T-helper 1 cell (primary cell): ENCODE measurements at regions not wholly inside any gene's neighbourhood (a gene's known extent, or its start where the extent isn't known, plus 50 kb on each side); places are given as distances from the start of the nearest gene placed in this dataset.
"Not testable (repeated sequence)": the region's sequence is repeated elsewhere in the genome, so short reads cannot be mapped to it uniquely, and the experiment has no call there.

Source experiments
- DNase-seq, 5 donors: peaks; one replicate each; pipeline ENCODE4 v3.0.0-alpha.2; 2012 to 2020

DNA sequence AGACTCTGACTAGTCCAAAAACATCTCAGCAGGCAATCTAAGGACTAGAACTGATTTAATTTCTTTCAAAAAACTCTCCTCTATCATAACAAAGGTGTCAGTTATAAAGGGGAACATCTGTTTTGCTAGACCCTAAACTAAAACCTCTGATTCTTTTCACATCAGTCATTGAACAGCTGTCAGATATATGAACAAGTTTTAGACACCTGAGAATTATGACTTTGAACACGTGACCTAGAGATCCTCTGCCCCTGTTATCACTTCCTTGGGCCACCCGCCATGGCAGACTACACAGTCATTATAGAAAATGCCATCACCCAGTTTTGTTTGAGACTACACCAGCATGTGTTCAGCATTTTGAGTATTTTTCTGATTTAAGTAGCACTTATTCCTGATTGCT is 282.3 kb upstream of the TBL1XR1 start:
- DNase-seq: no peak

DNA sequence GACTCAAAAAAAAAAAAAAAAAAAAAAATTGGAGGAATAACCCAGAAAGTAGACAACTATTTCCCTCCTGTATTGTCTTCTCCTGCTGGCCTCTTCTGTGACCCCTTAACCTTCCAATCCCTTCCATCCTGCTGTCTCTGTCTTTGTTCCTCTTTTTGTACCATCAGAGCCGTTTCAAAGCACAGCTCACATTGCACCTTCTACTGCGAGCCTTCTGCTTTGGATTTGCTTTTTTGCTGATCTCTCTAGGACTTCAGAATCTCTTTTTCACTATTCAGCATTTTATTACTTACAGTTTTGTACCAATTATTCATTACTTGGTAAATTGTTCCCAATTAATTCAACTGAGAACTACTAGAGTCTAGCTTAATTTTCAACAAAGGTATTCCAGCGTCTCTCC is 284.0 kb upstream of the TBL1XR1 start:
- no peak for DNase-seq

DNA sequence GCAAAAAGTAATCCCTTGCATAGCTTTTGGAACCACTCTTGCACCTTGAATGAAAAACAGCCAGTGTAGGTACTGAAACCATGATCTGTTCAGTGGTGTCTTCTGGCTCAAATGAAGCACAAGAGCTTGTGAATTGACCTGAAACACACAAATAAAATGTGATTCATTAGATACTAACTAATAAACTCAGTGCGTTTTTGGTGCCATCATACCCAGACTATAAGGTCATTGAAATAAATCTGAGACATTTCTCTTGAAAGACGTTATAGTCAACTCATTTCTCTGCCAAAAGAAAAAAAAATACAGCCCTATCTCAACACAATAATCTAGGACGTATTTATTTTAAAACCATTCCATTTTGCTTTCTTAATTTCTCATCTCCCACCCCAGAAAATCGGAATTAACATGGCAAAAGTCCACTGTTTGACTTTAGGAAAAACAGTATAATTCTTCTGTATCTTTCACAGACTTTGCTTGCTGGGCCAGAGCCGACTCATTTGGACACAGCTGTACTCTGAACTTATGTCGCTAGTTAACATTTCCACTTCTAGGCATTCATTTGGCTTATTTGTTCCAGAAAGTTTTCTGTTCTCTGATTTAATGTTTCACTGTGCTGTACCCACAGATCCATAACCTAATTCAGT is 284.9 kb upstream of the TBL1XR1 start:
- no peak for DNase-seq

DNA sequence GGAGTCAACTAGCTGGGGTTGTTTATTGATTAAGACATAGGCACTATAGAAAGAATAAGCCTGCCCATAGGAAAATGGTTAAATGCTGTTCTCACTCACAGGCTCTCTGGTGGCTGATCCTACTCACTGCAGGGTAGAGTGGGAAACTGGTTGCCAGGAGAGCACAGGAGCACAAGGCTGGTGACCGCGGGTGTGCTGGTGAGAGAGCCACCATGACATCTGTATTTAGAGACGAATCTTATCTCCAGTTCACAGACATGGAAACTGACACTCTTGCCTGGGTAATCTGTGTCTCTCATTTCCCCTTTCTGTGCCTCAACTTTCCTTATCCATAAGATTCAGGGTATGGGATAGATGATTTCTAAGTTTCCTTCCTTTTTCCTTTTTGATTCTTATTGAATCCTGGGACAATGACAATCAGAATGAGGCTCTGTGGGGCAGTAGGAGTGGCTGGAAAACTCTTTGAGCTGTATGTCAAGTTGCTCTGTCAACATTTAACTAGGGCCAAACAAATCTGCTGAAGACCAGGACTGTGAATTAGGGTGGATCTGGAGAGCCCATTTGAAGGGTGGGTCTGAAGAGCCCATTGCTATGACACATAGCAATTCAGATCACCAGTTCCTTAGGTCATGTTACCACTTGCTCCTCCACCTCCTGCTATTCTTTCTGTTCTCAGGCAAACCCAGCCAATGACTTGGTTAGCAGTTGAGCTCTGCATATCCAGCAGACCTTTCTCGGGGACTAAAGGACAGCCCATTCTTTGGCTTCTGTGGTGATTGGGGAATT is 286.1 kb upstream of the TBL1XR1 start:
- no peak for DNase-seq

DNA sequence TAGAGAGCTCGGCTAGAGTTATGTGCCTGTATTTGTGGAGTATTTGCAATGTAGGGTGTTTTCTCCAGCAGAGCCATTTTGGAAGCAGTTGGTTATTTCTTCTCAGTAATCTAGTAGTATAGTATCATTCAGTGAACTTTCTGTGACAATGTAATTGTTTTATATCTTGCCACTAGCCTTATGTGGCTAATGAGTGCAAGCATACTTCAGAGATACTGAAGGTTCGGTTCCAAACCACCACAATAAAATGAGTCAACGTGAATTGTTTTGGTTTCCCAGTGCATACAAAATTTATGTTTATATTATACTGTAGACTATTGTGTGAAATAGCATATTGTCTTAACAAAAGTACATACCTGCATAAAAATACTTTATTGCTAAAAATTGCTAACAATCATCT is 286.9 kb upstream of the TBL1XR1 start:
- no peak for DNase-seq

DNA sequence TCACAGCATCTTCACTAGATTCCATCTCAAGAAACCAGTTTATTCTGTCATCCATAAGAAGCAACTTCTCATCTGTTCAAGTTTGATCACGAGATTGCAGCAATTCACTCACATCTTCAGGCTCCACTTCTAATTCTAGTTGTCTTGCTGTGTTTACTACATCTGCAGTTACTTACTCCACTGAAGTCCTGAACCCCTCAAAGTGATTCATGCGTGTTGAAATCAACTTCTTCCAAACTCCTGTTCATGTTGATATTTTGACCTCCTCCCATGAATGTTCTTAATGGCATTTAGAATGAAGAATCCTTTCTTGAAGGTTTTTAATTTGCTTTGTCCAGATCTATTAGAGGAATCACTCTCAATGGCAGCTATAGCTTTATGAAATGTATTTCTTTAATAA is 287.6 kb upstream of the TBL1XR1 start:
- no peak for DNase-seq

DNA sequence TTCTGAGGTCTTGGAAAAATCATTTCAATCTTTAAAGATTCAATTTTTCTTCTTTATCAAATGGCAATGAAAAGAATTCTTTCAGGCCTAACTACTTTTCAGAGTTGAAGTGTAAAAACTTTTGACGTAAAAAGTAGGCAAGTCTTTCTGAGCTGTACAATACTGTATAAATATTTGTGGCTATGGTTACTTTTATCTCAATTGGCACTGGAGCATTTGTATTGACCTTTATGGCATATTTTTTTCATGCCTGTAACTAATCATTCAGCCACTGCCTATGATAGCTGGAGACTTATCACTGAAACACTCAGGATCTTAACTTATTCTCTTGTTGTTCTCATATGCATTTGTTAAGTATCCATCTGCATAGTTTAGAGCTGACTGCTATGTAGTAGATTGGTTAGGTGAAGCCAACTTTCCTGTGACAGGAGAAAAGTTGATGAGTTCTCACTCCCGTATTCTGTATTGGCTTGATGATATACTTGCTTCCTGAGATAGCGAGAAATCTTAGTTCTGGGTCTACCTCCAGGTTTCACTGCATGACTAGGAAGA is 290.4 kb upstream of the TBL1XR1 start:
- DNase-seq: no peak

DNA sequence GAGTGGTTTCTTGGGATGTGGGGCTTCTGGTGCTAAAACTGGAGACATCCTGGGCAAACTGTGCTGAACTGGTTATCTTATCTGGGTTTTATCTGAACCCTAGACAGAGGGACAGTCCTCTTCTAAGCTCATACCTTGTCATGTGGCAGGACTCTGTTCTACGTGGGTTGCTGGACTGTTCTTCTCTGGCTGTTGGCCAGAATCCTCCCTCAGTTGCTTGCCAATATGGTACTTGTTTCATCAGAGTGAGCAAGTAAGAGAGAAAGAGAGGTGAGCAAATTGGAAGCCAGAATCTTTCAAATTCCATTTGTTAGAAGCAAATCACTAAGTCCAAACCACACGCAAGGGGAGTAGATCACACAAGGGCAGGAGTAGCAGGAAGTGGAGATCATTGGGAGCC is 291.5 kb upstream of the TBL1XR1 start:
- no peak for DNase-seq

DNA sequence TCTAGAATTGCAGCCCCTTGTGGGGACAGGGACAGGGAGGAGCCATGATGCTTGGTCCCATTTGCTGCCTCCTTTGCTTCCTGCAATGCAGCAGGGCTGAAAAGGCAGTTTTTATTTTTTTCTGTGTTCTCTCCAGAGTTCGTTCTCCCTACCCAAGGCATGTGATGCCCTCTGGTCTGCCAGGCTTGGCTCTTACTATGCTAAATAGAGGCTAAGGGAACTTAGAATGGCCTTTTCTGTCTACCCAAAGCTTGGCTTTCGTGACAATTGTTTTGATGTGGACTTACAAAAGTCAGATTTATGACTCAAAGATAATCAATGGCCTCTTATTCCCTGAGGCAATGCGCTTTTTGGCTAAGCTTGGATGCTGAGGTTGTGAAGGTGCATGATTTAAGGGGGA is 293.3 kb upstream of the TBL1XR1 start:
- DNase-seq: no peak

DNA sequence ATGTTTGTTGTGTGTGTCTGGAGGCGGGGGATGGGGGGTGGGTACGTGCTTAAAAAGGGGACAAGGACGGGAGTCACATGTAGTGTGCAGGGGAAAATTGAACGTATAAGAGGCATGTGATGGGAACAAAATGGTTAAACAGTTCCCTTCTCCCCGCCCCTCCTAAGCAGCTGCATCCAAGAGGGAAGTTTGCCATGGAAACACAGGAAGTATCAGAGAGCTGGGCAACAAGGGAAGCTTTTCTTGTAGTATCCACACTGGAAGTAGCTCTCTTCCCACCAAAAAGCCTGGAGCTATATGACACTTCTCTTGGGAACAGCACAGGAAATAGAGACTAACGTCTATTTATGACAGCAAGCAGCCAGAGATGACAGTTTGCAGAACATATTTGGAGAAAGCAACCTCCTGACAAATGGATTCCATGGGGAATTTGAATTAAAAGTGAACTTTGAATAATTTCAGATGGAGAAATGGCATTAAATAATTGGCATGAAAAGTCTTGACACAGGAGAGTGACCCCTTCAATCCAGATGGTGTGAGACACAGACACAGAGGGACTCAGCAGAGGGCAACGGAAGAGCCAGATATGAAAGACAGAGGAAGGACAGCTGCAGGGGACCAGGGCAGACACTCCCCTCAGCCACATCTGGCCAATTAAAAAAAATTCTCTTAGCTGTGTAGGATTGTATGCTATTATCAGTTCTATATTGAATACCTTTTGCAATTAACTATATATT is 294.2 kb upstream of the TBL1XR1 start:
- DNase-seq: no peak

DNA sequence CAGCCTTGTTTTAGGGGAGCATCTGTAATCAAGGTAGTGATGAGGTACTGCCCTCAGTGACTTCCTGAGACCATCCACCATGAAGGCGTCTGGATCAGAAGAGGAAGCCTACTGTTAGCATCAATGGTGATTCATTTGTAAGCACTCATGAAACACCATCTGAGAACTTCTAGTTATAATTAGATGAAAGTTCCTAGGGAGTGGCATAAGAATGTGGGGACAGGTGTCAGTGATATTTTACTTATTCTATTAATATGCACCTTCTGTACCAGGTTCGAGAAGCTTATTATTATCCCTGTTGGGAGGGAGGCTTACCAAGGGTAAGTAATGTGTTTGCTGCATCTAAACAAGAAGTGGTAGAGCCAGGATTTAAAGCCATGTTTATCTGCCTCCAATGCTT is 295.8 kb upstream of the TBL1XR1 start:
- no peak for DNase-seq

DNA sequence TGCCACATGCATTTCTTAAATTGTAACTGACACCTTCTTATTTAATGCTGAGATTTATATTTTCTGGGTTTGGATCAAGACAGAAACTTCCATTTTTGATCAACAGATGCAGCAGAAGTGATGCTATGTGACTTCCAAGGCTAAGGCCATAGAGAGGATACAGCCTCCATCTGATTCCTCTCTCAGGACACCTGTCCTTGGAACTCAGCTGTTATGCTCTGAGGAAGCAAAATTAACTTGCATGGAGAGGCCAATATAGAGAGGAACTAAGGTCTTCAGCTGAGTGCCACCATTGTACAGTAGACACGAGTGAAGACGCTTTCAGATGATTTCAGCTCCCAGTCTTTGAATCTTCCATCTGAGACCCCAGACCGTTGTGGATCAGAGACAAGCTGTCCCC is 296.9 kb upstream of the TBL1XR1 start:
- DNase-seq: no peak

DNA sequence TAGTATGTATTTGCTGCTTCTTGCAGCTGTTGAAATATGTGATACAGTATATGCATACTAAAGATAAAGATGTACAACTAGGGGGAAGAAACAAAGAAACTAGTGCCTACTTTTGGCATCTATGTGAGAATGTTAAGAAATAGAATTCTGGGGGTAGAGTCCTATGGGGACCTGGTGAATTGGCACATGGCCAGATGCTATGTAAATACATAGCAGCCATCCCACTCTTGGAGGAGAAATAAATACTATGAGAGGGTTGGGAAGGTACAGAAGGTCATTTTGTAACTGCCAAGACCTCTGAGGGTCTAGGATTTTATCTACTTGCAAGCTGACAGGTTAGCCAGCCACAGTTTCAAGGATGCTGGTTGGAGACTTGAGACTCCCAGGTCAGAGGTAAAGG is 298.3 kb upstream of the TBL1XR1 start:
- DNase-seq: no peak

DNA sequence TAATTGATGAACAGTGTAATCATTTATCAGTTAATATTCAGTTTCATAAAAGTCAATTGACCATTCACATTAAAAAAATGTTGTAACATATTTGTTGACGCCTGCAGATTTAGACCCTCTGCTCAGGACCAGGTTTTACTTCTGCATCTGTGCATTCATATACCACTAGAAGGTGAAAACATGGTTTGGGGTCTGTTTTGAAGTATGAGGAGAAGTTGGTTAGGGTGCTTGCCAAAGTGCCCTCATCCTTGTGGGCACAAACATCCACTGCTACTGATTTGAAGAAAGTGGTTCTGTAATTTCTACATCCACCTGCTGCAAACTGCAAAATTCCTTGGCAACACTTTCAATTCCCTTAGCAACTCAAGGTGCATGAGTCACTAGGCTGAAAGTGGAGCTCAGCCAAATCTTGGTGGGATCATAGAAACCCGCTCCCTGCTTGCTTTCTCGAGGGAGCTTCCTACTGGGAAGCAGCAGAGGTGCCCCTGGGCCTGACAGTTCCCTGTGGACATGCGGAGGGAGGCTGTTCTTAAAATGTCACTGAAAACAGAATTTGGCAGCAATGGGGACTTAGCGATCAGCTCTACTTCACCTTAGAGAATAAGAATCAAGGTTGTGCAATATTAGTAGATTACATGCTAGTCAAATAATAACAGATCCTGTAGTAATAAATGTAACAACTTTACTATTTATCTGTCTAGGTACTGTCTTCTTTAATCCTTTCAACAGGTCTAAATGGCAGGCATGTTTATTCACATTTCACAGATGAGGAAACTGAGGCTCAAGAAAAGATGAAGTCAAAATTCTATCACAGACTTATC is 301.0 kb upstream of the TBL1XR1 start:
- no peak for DNase-seq

DNA sequence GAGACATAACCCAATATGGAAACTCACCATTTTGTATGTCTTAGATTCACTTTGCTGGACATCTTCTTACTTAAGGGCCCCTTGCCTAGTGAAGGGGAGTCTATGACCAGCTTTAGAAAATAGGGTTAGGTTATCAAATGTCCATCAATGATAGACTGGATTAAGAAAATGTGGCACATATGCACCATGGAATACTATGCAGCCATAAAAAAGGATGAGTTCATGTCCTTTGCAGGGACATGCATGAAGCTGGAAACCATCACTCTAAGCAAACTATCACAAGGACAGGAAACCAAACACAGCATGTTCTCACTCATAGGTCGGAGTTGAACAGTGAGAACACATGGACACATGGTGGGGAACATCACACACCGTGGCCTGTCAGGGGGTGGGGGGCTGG is 301.8 kb upstream of the TBL1XR1 start:
- DNase-seq: not testable (repeated sequence)

DNA sequence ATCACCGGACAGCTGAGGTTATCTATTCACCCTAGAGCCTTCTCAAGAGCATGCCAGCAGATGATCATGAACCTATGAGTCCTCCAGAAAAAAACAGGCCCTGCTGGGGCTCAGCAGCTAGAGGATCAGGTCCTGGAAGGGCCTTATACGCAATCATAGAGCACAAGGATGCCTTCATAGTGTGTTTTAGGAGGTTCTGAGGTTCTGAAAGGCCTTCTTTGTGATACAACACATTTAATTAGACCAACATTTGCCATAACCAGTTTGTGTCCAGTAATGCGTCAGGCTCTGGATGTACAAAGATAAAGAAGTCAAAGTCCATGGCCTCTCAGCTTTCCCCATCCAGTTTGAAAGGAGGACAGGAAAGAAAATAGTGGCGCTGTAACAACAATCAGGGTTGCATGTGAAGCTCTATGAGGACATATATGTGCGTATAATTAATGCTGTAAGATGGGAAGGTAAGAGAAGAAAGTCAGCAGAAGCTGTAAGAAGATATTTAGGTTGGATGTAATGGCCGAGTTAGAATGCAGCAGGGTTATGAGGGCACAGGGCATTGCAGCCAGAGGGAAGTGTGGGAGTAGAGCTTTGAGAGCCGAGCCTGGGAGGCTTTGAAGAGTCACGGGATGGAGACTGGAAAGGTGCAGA is 302.6 kb upstream of the TBL1XR1 start:
- DNase-seq: no peak

DNA sequence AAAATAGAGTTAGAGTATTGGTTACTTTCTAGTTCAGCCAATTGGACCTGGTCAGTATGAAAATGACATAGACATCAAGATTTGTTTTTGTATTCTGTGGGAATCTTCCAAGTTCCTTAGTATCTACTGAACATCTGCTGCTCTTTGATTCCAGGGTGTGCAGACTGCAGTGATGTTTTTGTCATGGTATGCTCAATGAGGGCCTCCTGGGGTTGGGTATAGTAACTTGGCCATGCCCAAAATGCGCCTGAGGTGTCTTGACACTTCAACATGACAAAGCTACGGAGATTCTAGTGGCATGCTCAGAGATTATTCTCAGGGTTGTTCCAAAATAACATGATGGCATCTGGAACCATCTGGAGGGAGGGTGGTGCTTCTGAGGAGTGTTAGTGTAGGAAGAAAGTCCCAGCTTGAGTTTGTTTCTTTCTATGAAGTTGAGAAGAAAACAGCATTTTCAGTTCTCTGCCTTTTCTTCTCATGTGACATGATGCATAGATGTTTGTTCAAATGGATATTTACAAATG is 313.5 kb upstream of the TBL1XR1 start:
- no peak for DNase-seq

DNA sequence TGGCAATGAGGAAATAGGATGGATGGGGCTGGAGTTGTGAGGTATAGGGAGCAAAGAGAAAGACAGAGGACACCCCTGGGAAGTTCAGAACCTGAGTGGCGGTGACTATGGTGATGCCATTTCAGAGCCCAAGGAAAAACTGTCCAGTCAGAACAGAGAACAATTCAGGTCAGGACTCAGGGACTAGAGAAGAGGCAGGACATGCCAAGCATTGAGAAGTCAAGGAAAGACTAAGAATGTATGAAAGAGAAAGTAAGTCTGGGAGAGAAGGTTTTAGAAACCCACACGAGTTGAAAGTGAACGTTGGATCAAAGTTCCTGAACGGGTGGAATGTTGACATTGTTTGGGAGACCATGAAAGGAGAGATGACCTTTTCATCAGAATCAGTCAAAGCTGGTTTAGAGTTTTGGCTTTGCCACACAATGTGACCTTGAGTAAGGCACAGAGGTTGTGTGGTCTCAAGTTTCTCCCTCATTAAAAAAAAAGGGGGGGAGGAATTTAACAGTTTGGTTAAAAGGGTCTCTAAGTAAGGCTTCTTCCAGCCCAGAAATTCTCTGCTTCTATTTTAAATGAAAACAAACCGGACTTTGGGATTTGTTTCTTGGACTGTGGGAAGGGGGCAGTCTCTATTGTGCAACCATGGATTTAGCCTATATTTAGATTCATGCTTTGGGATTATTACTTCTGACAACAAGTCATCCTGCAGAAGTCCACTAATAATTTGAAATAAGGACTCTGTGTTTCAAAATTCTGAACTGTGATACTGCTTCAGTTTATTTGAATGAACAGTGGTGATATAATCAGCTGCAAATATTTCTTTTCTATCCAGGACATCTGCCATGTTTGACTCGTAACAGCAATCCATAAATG is 315.9 kb upstream of the TBL1XR1 start:
- DNase-seq: no peak

DNA sequence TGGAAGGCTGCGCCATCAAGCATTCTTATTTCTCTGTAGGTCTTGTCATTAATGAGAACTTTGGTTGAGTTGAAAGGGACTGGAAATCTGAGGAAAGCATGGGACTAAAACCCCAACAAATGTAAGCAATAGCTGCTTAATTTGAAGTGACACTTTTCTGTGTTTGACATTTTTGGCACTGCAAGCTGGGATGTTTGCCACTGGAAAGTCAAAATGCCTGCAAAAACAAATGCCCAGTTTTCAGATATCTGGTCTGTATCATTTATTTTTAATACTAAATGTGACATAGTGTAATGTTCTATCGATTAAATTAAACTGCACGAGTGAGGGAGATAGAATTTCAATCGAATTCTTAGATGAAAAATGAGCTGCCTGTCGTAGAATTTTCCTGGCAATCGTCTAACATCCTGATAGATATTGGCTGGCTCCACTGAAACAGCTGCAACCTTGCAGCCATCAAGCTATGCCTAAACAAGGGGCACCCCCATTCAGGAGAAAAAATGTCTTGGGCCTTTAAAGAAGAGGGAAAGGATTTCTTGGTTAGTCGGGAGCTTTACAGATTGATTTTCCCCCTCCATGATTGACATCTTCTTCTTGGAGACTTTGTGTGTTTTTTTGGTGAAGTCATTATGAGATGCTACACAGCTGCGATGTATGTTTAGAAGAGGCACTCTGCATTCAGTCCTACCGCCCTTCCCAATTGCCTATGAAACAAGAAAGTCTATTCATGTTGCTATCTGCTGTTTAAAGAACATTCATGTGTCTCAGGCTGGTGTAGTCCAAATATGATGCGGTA is 316.7 kb upstream of the TBL1XR1 start:
- DNase-seq: no peak
